ENCODE measurements at regions not wholly inside any gene's neighbourhood (a gene's known extent, or its start where the extent isn't known, plus 50 kb on each side); places are given as distances from the start of the nearest gene placed in this dataset.
A peak's percentile ranks its signal among the peaks of the same experiment; 100 is the strongest.

- no peak for DNase-seq (ENCODE audit: low read depth in 4 of 4, low spot score in 2 of 4)
These were observed 294.1 kb upstream of the UBE2E2 start for GRCh38 chr3:22908989-22909507.

GRCh38 chr3:22916933-22917332, 286.2 kb upstream of the UBE2E2 start:
- DNase-seq (ENCODE audit: low read depth in 4 of 4, low spot score in 2 of 4): no peak

- DNase-seq (ENCODE audit: low read depth in 4 of 4, low spot score in 2 of 4): no peak
These were observed 283.1 kb upstream of the UBE2E2 start for GRCh38 chr3:22920006-22920405.

- DNase-seq (ENCODE audit: low read depth in 4 of 4, low spot score in 2 of 4): no peak
These were observed 280.8 kb upstream of the UBE2E2 start for GRCh38 chr3:22922317-22922716.

GRCh38 chr3:22923711-22924110, 279.4 kb upstream of the UBE2E2 start:
- DNase-seq (ENCODE audit: low read depth in 4 of 4, low spot score in 2 of 4): no peak

- DNase-seq (ENCODE audit: low read depth in 4 of 4, low spot score in 2 of 4): no peak
These were observed 274.7 kb upstream of the UBE2E2 start for GRCh38 chr3:22928216-22929110.

GRCh38 chr3:22933051-22933840, 269.9 kb upstream of the UBE2E2 start:
- DNase-seq (ENCODE audit: low read depth in 4 of 4, low spot score in 2 of 4): no peak

GRCh38 chr3:22933841-22934116, 269.3 kb upstream of the UBE2E2 start:
- no peak for DNase-seq (ENCODE audit: low read depth in 4 of 4, low spot score in 2 of 4)

- no peak for DNase-seq (ENCODE audit: low read depth in 4 of 4, low spot score in 2 of 4)
These were observed 268.1 kb upstream of the UBE2E2 start for GRCh38 chr3:22935040-22935439.

GRCh38 chr3:22937536-22937935, 265.6 kb upstream of the UBE2E2 start:
- DNase-seq (ENCODE audit: low read depth in 4 of 4, low spot score in 2 of 4): no peak

- DNase-seq (ENCODE audit: low read depth in 4 of 4, low spot score in 2 of 4): no peak
These were observed 264.4 kb upstream of the UBE2E2 start for GRCh38 chr3:22938739-22939138.

GRCh38 chr3:22939349-22939748, 263.8 kb upstream of the UBE2E2 start:
- no peak for DNase-seq (ENCODE audit: low read depth in 4 of 4, low spot score in 2 of 4)

- DNase-seq (ENCODE audit: low read depth in 4 of 4, low spot score in 2 of 4): no peak
These were observed 262.8 kb upstream of the UBE2E2 start for GRCh38 chr3:22940285-22940684.

- no peak for DNase-seq (ENCODE audit: low read depth in 4 of 4, low spot score in 2 of 4)
These were observed 260.1 kb upstream of the UBE2E2 start for GRCh38 chr3:22942981-22943380.

GRCh38 chr3:22947851-22948250, 255.3 kb upstream of the UBE2E2 start:
- no peak for DNase-seq (ENCODE audit: low read depth in 4 of 4, low spot score in 2 of 4)

- no peak for DNase-seq (ENCODE audit: low read depth in 4 of 4, low spot score in 2 of 4)
These were observed 251.2 kb upstream of the UBE2E2 start for GRCh38 chr3:22951910-22952309.

- DNase-seq (ENCODE audit: low read depth in 4 of 4, low spot score in 2 of 4): no peak
These were observed 250.3 kb upstream of the UBE2E2 start for GRCh38 chr3:22952860-22953259.

GRCh38 chr3:22959593-22959992, 243.5 kb upstream of the UBE2E2 start:
- DNase-seq (ENCODE audit: low read depth in 4 of 4, low spot score in 2 of 4): no peak

- peak in 3 of 4 donors; percentile 44 to 50 (median 46) for DNase-seq (ENCODE audit: low read depth in 4 of 4, low spot score in 2 of 4)
These were observed 242.8 kb upstream of the UBE2E2 start for GRCh38 chr3:22960105-22960984.

- no peak for DNase-seq (ENCODE audit: low read depth in 4 of 4, low spot score in 2 of 4)
These were observed 240.9 kb upstream of the UBE2E2 start for GRCh38 chr3:22962244-22962643.

- DNase-seq (ENCODE audit: low read depth in 4 of 4, low spot score in 2 of 4): no peak
These were observed 236.8 kb upstream of the UBE2E2 start for GRCh38 chr3:22966349-22966748.
